SHP77 treated with DMSO at 0.1 percent for 48 hours (cell line): ENCODE measurements at regions not wholly inside any gene's neighbourhood (a gene's known extent, or its start where the extent isn't known, plus 50 kb on each side); places are given as distances from the start of the nearest gene placed in this dataset.

ENCODE experiments used
- DNase-seq: peaks from one replicate; lab custom pipeline; 2025; lab: John Stamatoyannopoulos, UW

GRCh38 chr2:239689985-239690384 lies 289.2 kb upstream of the HDAC4 start:
- no peak for DNase-seq

DNA sequence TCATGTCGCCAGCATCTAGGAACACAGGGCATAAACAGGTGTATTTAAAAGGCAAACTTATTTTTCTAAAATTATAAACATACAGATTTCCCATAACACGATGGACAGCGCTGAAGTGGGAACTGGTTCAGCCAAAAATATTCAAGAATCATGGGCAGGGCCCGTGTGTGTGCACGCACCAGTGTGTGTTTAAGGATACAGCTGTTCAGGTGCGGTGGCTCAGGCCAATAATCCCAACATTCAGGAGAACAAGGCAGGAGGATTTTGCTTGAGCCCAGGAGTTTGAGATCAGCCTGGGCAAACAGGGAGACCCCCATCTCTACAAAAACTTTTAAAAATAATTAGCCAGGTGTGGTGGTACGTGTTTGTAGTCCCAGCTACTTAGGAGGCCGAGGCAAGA lies 288.6 kb upstream of the HDAC4 start:
- no peak for DNase-seq

DNA sequence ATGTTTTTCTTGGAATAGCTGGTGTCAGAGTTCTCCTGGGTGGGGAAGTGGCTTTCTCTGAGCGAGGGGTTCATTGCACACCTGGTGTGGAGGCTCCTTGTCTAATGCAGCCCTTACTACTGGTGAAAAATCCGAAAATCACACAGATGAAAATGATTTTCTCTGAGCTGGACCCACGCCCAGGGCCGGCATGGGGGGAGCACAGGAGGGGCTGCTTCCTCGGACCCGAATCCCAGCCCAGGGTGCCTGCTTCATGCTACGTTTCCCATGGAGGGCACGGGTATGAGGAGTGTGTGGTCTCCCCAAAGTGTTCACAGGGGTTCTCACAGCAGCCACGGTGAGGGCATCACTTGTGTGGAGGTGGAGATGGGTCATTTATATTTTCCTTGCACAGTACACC lies 288.0 kb upstream of the HDAC4 start:
- no peak for DNase-seq

DNA sequence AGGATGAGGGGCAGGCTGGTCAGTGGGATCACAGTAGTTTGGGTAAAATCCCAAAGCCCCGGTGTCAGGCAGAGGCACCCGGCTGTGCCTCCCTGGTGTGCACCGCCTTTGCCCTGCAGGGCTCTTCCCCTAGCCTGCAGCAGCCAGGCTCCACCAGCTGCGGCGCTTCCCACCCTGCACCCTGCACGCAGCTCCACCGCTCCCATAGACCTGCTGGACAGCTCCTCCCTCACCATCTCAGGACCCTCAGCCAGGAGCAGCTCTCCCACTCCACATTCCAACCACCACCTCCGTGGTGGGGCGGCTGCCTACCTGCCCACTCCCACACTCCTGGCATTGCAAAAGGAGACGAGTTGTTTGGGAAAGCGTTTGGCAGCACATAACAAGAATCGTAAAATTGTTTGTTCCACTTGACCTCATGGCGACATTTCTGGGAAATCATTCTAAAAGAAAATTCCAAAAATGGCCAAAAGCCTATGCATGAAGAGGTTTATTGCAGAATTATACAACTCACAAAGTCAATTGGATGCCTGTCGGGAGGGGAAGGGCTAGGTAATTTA lies 287.4 kb upstream of the HDAC4 start:
- DNase-seq = no peak

DNA sequence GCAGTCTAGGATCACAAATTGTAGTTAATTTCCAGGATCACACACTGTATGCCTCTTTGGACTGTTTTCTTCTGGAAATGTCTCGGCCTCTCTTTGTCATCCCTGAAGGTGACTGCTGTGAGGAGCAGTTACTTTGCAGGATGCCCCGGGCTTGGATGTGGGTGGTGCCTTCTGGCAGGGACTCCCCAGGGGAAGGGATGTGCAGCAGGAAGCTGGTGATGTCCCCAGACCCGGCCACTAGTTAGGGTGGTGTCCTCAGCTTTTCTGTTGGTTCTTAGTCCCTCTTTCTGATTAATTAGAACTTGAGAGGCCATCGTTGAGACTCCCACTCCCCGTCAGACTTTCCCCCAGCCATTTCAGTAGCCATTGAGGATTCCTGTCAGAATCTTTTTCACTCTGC lies 286.6 kb upstream of the HDAC4 start:
- no peak for DNase-seq

- no peak for DNase-seq
Measured at GRCh38 chr2:239685965-239686364, 285.1 kb upstream of the HDAC4 start.

GRCh38 chr2:239685556-239685955 lies 284.7 kb upstream of the HDAC4 start:
- DNase-seq = no peak

GRCh38 chr2:239684996-239685395 lies 284.2 kb upstream of the HDAC4 start:
- no peak for DNase-seq

DNA sequence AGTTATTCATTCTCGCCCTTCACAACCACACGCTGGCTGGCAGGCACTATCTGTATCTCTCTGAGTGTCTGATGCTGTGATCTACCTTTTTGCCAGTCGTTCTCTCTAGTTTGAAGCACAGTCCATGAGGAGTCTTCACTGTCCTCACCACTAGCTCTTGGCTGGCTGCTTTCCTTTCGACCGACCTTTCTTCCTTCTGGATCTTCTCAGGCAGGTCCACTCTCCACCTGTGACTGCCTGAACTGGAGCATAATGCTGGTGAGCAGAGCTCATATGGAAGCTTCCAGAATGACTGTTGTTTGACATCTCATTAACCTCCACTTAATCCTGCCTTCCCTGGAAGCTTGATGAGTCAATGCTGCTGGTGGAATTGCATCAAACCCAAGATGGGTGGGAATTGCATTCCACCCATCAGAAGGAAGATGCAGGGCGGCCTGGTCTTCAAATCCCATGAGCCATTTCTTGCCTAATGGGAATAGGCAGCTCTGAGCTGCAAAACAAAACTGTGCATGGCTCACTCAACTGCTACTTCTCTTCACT lies 283.5 kb upstream of the HDAC4 start:
- DNase-seq = no peak

- DNase-seq = no peak
Measured at GRCh38 chr2:239682518-239682917, 281.7 kb upstream of the HDAC4 start.

DNA sequence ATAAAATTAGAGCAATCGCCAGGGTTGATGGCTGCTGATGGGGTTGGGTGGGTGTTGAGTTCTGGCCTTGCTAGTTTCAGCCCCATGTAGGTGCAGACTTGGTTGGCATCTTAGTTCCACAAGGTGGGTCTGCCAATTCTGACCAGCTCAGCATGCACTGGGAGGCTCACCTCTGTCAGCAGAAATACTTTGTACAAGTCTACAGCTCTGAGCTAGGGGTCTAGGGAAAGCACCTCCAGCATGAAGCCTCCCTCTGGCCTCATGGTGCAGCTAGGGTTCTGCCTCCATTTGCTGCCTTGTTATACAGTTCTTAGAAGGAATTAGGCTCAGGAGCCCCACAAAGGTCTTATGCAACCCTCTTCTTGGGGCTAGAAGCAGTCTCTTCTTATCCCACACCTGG lies 278.9 kb upstream of the HDAC4 start:
- no peak for DNase-seq

GRCh38 chr2:239678666-239679296 lies 278.0 kb upstream of the HDAC4 start:
- DNase-seq = no peak

GRCh38 chr2:239678186-239678490 lies 277.3 kb upstream of the HDAC4 start:
- DNase-seq = no peak

DNA sequence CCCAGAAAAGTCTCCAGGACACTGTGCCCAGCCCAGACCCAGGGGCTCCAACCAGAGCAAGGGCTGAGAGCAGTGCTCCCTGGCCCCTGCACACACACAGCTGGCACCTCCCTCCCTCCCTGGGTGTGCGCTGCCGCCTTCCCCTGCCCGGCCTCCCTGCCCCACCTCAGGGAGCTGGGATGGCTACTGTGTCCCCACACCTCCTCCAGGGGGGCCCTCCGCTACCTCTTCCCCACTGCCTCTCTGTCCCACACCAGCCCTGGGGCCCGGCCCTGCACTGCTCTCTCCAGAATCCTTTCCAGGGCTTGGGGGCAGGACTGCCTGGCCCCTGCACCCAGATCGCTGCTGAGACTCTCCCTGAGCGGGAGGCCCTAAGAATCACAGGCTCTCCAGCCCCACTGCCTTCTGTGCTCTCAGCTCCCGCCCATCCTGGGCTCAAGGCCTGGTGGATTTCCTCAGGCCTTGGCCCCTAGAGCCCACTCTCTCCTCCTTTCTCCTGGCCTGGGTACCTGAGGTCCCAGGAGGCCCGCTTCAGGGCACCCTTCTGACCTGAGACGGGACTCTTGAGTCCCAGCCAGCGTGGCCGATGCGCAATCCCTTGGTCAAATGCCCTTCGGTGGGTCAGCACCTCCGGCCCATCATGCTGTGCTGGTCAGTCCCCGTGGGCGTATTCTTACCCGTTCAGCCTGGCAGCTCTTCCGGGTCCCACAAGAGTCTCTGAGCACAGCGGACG lies 276.8 kb upstream of the HDAC4 start:
- DNase-seq = no peak

DNA sequence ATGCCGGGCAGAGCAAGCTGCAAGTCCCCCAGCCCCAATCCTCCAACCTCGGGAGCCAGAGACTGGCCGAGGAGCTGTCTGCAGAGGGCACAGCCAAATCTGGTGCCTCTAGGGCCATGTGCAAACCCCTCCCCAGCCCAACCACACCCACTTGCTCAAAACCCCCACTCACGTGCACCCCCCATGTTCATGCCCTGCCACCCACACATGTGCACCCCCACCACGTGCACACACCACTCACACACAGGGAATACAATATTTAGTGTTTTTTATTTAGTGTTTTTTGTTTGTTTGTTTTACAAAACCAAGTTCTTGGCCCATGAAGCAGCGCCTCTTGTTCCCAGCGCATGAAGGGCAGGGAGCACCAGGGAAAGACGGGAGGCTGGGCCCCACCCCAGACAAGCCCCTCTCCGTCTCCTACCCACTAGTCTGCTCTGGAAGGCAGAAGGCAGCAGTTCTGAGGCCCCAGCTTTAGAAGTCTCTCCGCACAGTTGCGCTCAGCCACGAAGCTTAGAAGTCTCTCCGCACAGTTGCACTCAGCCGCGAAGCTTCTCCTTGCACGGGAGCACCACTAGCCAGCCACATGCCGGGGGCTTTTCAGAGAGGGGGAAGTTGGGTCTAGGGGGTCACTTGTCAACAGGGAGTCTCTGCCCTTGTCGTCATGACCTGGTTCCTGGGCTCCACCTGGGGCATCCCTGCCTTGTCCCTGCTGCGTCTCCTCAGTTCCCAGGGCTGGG lies 276.1 kb upstream of the HDAC4 start:
- no peak for DNase-seq

DNA sequence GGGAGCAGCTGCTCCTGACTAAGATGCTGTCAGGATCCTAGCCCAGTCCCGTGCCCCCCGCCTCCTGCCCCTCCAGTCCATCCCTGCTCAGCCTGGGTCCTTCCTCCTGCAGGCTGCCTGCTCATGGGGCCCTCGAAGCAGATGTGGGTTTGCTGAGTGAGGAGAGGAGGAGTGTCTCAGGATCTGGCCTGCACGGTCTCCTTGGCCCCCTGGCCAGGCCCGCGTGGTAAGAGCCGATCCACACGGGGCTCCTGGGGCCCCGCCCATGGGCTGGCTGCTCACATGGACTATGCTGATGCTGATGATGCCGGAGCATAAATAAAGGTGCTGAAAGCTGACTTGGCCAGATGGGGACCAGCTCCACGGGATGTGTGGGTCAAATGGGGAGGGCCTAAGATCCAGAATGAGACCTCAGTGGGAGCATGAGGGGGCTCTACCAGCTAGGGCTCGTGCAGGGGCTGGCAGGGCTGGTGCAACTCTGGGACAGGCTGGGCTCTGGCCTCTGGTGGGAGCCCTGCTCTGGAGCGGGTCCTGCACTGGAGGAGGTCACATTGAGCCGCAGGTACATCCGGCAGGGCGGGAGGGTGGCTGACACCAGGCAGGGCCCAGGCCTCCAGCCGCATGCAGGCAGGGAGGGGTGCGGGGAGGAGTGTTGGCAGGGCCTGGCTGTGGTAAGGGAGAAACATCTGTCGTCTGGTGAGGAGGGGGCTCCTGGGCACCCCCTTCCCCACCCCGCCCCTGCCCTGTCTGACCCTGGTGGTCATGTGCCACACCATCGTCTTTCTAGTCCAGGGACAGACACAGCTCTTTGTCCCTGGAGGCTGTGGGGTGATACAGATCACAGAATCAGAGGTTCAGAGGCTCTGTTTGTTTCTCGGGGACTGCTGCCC lies 275.3 kb upstream of the HDAC4 start:
- no peak for DNase-seq

DNA sequence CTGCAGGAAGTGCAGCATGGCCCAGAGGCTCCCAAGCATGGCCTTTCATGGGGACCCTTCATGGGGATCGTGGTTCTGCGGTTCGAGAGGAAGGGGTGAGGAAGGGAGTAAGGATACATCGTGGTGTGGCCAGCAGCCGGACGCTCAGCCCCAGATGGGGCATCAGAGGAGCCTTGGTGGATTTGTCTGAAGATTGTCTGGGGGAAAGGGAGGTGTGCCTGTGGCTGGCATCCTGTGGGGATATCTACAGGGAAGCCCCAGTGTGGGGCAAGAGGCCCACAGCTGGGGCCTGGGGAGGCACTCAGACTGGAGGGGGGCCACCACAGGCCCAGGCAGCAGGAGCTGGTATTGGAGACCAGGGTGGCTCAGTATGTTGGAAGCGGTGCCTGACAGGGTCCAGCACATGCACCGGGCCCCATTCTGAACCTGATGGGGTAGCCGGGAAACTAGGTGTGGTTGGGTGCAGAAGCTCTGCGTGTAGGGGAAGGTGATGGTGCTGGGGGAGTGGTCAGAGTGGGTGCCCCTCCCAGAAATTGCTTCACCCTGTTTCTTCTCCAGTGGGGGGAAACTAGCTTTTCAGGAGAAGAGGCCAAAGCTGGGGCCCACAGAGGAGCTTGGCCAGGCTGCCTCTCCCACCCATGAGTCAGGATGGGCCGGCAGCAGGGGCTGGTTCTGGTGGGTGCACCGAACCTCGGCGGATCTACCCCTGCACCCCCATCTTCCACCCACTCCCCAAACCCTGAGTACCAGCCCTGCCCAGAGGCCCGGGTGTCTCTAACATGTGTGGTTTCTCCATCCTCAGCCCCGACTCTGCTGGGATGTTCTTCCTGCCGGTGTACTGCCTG lies 274.4 kb upstream of the HDAC4 start:
- DNase-seq = no peak

DNA sequence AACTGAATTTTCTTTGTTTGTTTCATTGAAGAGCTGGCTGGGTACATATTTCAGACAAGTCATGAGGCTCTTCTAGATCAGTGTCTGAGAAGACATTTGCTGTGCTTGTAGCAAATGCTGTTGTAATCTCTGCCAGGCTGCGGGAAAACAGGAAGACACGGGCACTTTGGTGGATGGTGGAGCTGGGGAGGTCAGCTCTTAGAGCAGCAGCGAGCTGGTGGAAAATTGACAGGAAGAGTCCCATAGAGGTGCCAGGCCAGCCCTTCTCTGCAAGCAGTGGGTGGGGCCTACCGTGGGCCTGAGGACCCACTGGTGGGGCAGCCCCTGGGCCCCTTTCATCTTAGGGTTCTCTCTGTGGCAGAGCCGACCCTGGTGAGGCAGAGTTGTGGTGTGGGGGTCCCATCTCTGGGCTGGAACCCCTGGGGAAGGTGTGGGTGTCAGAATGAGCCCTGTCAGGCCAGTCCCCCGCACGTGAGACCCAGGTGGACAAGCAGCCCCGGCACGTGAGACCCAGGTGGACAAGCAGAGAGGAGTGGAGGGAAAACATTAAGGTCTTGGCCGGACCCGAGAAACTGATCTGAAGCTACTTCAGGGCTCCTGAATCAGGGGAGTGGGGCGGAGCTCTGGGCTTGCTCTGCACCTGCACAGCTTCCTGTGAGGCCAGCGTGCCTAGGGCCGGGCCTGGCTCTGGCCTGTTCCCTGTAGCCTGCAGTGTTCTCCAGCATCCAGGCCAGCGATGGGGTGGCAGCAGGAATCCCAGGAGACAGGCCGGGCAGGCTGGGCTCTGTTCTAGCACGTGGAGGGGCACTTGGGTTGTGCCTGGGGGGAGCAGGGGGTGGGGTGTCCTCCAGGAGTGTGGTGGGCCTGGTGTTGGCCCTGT lies 273.5 kb upstream of the HDAC4 start:
- DNase-seq = no peak

GRCh38 chr2:239673641-239674040 lies 272.8 kb upstream of the HDAC4 start:
- DNase-seq = no peak
